ENCODE measurements at regions not wholly inside any gene's neighbourhood (a gene's known extent, or its start where the extent isn't known, plus 50 kb on each side); places are given as distances from the start of the nearest gene placed in this dataset.

- no peak for TF ChIP-seq CTCF (IDR thresholded peaks at IDR 0.05; ENCODE audit: low read depth, low read length)
- DNase-seq (ENCODE audit: extremely low read depth, low read depth) = no peak
Observed at GRCh38 chr7:17086403-17086802, 204.6 kb upstream of the AGR3 start.

- no peak for TF ChIP-seq CTCF (IDR thresholded peaks at IDR 0.05; ENCODE audit: low read depth, low read length)
- DNase-seq (ENCODE audit: extremely low read depth, low read depth) = peak; percentile 59
Observed at GRCh38 chr7:17090751-17091150, 207.7 kb upstream of the AHR start.

GRCh38 chr7:17093461-17093860 is 205.0 kb upstream of the AHR start:
- DNase-seq (ENCODE audit: extremely low read depth, low read depth) = no peak
- no peak for TF ChIP-seq CTCF (IDR thresholded peaks at IDR 0.05; ENCODE audit: low read depth, low read length)

GRCh38 chr7:17094963-17095574 is 203.4 kb upstream of the AHR start:
- TF ChIP-seq CTCF (IDR thresholded peaks at IDR 0.05; ENCODE audit: low read depth, low read length) = no peak
- peak; percentile 97 for DNase-seq (ENCODE audit: extremely low read depth, low read depth)

GRCh38 chr7:17095931-17096330 is 202.5 kb upstream of the AHR start:
- no peak for TF ChIP-seq CTCF (IDR thresholded peaks at IDR 0.05; ENCODE audit: low read depth, low read length)
- DNase-seq (ENCODE audit: extremely low read depth, low read depth) = no peak

GRCh38 chr7:17097668-17098297 is 200.7 kb upstream of the AHR start:
- no peak for DNase-seq (ENCODE audit: extremely low read depth, low read depth)
- TF ChIP-seq CTCF (IDR thresholded peaks at IDR 0.05; ENCODE audit: low read depth, low read length) = no peak

- TF ChIP-seq CTCF (IDR thresholded peaks at IDR 0.05; ENCODE audit: low read depth, low read length) = no peak
- no peak for DNase-seq (ENCODE audit: extremely low read depth, low read depth)
Observed at GRCh38 chr7:17098515-17098914, 199.9 kb upstream of the AHR start.

All from AG09319 (cell line).